Hepatocyte (in vitro differentiated cells): ENCODE measurements at regions not wholly inside any gene's neighbourhood (a gene's known extent, or its start where the extent isn't known, plus 50 kb on each side); places are given as distances from the start of the nearest gene placed in this dataset.

Experiments used
- EZH2 ChIP-seq: fragments of 200-600 bp; sonication (generic); IDR thresholded peaks from 2 replicates; pipeline ENCODE4 v1.6.1; 2016; ENCODE audit warnings: antibody characterized with exemption, mild to moderate bottlenecking, borderline replicate concordance
- TF ChIP-seq, protein P1 (sequence below): fragments of 200-600 bp; sonication (generic); IDR thresholded peaks from 2 replicates; pipeline ENCODE4 v1.5.1; 2016; ENCODE audit warnings: antibody characterized with exemption, mild to moderate bottlenecking; ENCODE audit not compliant: poor library complexity

DNA sequence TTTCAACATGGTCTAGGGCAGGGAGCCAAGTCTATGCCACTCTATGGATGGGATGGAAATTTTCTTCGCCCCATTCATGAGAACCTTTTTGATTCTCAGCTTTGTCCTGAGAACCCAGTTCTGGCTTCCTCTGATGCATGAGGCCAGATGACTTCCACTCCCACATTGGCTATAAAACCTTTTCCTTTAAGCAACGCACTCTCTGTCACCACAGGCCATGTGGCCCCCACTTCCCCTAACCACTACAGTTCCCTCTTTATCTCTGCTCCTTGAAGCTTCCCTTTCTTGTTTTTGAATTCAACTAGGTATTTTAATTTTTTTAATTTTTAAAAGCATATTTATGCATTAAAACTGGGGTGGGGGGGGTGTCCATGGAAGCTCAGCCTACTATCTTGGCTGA is 401.3 kb downstream of the ENC1 start:
- TF ChIP-seq EZH2: no peak
- TF ChIP-seq, protein P1, sequence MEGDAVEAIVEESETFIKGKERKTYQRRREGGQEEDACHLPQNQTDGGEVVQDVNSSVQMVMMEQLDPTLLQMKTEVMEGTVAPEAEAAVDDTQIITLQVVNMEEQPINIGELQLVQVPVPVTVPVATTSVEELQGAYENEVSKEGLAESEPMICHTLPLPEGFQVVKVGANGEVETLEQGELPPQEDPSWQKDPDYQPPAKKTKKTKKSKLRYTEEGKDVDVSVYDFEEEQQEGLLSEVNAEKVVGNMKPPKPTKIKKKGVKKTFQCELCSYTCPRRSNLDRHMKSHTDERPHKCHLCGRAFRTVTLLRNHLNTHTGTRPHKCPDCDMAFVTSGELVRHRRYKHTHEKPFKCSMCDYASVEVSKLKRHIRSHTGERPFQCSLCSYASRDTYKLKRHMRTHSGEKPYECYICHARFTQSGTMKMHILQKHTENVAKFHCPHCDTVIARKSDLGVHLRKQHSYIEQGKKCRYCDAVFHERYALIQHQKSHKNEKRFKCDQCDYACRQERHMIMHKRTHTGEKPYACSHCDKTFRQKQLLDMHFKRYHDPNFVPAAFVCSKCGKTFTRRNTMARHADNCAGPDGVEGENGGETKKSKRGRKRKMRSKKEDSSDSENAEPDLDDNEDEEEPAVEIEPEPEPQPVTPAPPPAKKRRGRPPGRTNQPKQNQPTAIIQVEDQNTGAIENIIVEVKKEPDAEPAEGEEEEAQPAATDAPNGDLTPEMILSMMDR: no peak
